Erythroblast (primary cell): ENCODE measurements at regions not wholly inside any gene's neighbourhood (a gene's known extent, or its start where the extent isn't known, plus 50 kb on each side); places are given as distances from the start of the nearest gene placed in this dataset.

Experiments used
- GATA1 ChIP-seq: IDR thresholded peaks from 2 replicates; pipeline ENCODE4 v1.6.1; 2011; ENCODE audit warnings: low read depth, mild to moderate bottlenecking, control low read depth, low read length, moderate library complexity
- POLR2A ChIP-seq: IDR thresholded peaks from 2 replicates; pipeline ENCODE4 v1.6.1; 2011; ENCODE audit warnings: mild to moderate bottlenecking, low read length

- TF ChIP-seq POLR2A, result no peak
- no peak for TF ChIP-seq GATA1
These were observed 137.0 kb upstream of the SOX9 start for GRCh38 chr17:71983828-71984227.
